Progenitor cell of endocrine pancreas (in vitro differentiated cells): ENCODE measurements at regions not wholly inside any gene's neighbourhood (a gene's known extent, or its start where the extent isn't known, plus 50 kb on each side); places are given as distances from the start of the nearest gene placed in this dataset.

Experiments used
- DNase-seq: peaks from one replicate; pipeline ENCODE4 v3.0.0; 2021; ENCODE audit warnings: low spot score; ENCODE audit not compliant: unreplicated experiment
- H3K27ac Mint-ChIP-seq: 2 replicates; pipeline ENCODE4 v1.8.0; 2021; ENCODE audit warnings: mild to moderate bottlenecking, moderate library complexity, mixed read lengths
- H3K27me3 Mint-ChIP-seq: 2 replicates; pipeline ENCODE4 v1.8.0; 2021; ENCODE audit warnings: mixed read lengths
- H3K36me3 Mint-ChIP-seq: 2 replicates; pipeline ENCODE4 v1.8.0; 2022; ENCODE audit warnings: mixed read lengths; ENCODE audit not compliant: insufficient read depth
- H3K4me1 Mint-ChIP-seq: 2 replicates; pipeline ENCODE4 v1.8.0; 2021; ENCODE audit warnings: low read depth, mixed read lengths
- H3K4me3 Mint-ChIP-seq: 2 replicates; pipeline ENCODE4 v1.8.0; 2021; ENCODE audit warnings: low read depth, mild to moderate bottlenecking, moderate library complexity, mixed read lengths
- H3K9me3 Mint-ChIP-seq: 2 replicates; pipeline ENCODE4 v1.8.0; 2021; ENCODE audit warnings: low read depth, mixed read lengths
- CTCF ChIP-seq: fragments of 200-600 bp; sonication (generic); IDR thresholded peaks from one replicate; pipeline ENCODE4 v1.5.0; 2021; ENCODE audit warnings: antibody characterized with exemption, mild to moderate bottlenecking; ENCODE audit not compliant: unreplicated experiment

GRCh38 chr3:177468331-177468730 lies 271.0 kb upstream of the TBL1XR1 start:
- peaks cover 6% of the 10 kb centered on the region for H3K4me1 Mint-ChIP-seq
- no peak for TF ChIP-seq CTCF

GRCh38 chr3:177468816-177469215 lies 271.5 kb upstream of the TBL1XR1 start:
- Mint-ChIP-seq H3K9me3 (peaks cover 9% of the 10 kb centered on the region), H3K4me1 (peaks cover 6% of the 10 kb centered on the region), H3K36me3 (no peaks in the 10 kb centered on the region), H3K27me3 (no peaks in the 10 kb centered on the region), H3K27ac (no peak overlapping the region), H3K4me3 (no peak overlapping the region)
- no peak for TF ChIP-seq CTCF
- DNase-seq = no peak

More at GRCh38 chr3:177468331-177468730, 271.0 kb upstream of the TBL1XR1 start:
- DNase-seq = no peak
- no peak overlapping the region for H3K4me3 Mint-ChIP-seq
- H3K36me3 Mint-ChIP-seq = no peaks in the 10 kb centered on the region
- no peaks in the 10 kb centered on the region for H3K27me3 Mint-ChIP-seq
- H3K9me3 Mint-ChIP-seq = peaks cover 9% of the 10 kb centered on the region
- H3K27ac Mint-ChIP-seq = no peak overlapping the region

GRCh38 chr3:177469216-177469615 lies 271.9 kb upstream of the TBL1XR1 start:
- H3K36me3 Mint-ChIP-seq = no peaks in the 10 kb centered on the region
- H3K4me3 Mint-ChIP-seq = no peak overlapping the region
- peaks cover 9% of the 10 kb centered on the region for H3K9me3 Mint-ChIP-seq
- no peaks in the 10 kb centered on the region for H3K27me3 Mint-ChIP-seq
- no peak for TF ChIP-seq CTCF
- no peak for DNase-seq
- no peak overlapping the region for H3K27ac Mint-ChIP-seq
- H3K4me1 Mint-ChIP-seq = peaks cover 6% of the 10 kb centered on the region

- no peak for TF ChIP-seq CTCF
- H3K4me1 Mint-ChIP-seq = peaks cover 10% of the 10 kb centered on the region
- no peaks in the 10 kb centered on the region for H3K36me3 Mint-ChIP-seq
- no peak for DNase-seq
- no peak overlapping the region for H3K4me3 Mint-ChIP-seq
- H3K9me3 Mint-ChIP-seq = peaks cover 11% of the 10 kb centered on the region
- no peak overlapping the region for H3K27ac Mint-ChIP-seq
- no peaks in the 10 kb centered on the region for H3K27me3 Mint-ChIP-seq
Measured at GRCh38 chr3:177470197-177470941, 273.1 kb upstream of the TBL1XR1 start.

GRCh38 chr3:177471733-177472480 lies 274.6 kb upstream of the TBL1XR1 start:
- peaks cover 12% of the 10 kb centered on the region for H3K9me3 Mint-ChIP-seq
- DNase-seq = no peak
- H3K27ac Mint-ChIP-seq = no peak overlapping the region
- H3K4me1 Mint-ChIP-seq = peaks cover 11% of the 10 kb centered on the region
- H3K4me3 Mint-ChIP-seq = no peak overlapping the region
- no peak for TF ChIP-seq CTCF
- no peaks in the 10 kb centered on the region for H3K36me3 Mint-ChIP-seq
- no peaks in the 10 kb centered on the region for H3K27me3 Mint-ChIP-seq
